Activated naive CD8-positive, alpha-beta T cell treated with anti-CD3 and anti-CD28 coated beads, Interleukin-2, amount 50 U/mL, for 16 hours (primary cell): ENCODE measurements at regions not wholly inside any gene's neighbourhood (a gene's known extent, or its start where the extent isn't known, plus 50 kb on each side); places are given as distances from the start of the nearest gene placed in this dataset.

ENCODE experiments used
- DNase-seq: peaks from one replicate; pipeline ENCODE4 v3.0.0-alpha.2; 2020; ENCODE audit warnings: low read depth, low spot score

DNA sequence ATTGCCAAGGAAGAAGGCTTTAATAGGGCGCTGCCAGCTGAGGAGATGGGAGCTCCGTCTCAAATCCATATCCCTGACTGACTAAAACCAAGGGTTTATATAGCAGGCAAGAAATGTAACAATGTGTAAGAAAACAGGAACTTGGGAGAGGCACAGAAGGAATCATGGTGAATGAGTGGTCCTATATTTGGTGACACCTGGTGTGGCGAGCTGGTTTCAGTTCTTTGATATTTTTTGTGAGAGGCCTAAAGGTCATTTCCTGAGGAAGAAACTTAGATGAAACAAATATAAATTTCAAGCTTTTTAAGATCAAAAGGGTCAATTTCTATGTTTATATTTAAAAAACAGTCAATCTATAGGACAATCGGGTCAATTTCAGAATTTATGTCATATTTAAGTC lies 826.3 kb downstream of the SLITRK6 start:
- DNase-seq, result no peak

- DNase-seq, result no peak
These were observed 836.4 kb downstream of the SLITRK6 start for GRCh38 chr13:84962849-84963248.

DNA sequence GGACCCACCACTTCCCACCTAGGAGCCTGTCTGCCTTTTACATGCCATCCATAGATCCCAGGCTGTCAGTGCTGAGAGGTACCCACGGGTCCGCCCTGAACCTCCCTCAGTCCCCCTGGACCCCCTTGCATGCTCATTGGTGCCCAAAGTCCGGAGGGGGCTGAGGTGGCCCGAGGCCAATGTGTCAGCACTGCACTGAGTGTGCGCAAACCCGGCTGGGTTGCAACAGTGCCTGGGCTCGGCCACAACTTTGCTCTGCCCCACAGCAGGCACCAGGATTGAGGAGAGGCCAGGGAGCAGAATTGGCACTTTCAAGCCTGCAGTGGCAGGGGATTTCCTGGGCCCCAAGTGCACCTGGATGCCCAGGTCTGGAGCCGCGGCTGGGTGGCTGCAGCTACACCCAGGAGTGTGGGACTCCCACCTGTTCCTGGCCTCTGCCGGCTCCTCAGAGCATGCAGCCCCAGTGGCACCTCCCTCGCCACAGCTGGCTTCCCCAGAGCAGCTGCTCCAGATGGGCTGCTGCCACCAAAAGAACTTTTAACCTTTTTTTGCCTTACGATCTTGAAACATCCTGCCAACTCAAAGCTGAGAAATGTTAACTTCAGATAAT lies 837.0 kb downstream of the SLITRK6 start:
- DNase-seq, result no peak

DNA sequence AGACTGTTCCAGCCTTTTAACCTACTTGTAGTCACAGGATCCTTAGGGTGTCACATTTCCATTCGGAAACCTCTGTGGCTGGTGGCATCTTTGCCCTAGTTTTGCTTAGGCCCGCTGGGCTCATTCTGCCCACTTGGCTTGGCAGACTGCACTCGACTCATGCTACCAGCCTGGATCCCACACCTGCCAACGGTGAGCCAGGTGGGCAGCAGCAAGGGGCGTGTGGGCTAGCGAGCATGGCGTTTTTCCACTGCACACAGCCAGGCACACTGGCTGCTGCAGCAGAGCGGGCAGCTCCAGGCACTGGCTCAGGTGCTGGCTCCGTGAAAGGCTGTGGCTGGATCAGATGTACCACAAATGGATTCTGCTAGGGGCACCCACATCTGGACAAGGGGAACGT lies 838.2 kb downstream of the SLITRK6 start:
- no peak for DNase-seq

GRCh38 chr13:84959818-84960217 lies 839.4 kb downstream of the SLITRK6 start:
- no peak for DNase-seq

DNA sequence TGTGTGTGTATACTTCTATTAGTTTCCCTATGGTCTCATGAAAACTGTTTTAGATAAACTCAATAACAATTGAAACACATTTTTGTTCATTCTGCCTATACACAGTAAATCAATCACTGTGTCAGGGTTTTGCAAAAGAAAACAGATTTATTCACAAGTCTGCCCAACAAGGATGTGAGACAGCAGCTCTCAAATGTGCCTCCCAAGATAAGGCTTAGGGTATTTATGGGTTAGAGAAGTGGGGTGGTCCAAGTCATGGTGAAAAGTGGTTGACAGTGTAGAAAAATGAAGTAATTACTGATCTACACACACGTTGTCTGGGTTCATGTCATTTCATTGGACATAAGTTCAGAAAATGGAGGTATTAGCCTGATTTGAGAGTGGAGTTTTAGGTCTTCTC lies 844.6 kb downstream of the SLITRK6 start:
- no peak for DNase-seq

DNA sequence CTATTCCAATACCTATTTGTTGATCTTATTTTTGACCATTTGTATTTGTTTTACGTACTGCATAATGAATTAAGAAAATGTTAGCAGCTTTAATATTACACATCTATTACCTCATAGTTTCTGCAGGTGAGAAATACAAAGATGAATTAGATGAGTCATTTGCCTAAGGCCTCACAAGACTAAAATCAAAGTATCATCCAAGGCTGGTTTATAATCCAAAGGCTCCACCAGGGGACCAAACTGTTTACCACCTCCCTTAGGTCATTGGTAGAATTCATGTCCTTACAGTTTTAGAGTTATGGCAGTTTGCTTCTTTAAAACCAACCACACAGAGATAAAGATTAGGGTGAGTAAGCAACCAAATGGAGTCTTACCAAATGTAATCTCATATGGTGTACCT lies 848.1 kb downstream of the SLITRK6 start:
- DNase-seq, result no peak

DNA sequence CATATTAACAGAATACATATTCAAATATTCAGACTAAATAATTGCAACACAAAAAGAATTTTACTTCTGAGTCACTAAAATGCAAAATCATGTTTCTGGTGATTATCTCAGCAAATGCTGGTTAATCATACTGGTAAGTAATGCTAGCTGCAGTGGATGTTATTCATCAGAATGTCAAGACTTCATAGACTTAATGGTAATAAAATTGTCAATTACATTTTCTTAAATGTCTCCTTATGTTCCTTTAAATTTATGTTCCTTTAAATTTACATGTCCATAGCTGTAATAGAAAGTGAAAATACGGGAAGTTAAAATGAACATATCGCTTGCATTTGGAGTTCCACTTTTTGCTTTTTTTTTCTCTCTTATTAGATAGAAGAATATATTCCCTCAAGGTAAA lies 853.0 kb downstream of the SLITRK6 start:
- no peak for DNase-seq

DNA sequence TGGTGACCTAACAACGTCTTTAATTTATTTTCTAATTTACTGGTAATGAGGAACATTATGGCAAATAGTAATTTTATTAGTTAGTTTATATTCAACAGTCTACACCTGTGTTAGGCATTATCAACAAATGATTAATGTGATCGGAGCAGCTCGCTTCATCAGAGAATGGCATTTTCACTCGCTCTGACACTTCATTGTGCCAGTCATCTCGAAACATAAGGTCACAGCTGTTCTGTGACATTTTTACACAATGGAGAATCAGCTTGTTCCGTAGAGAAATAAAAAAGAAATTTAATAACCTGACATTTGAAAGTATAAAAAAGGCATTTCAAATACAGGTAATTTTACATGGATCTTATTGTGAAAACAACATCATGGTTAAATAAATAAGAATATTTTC lies 858.4 kb downstream of the SLITRK6 start:
- no peak for DNase-seq

DNA sequence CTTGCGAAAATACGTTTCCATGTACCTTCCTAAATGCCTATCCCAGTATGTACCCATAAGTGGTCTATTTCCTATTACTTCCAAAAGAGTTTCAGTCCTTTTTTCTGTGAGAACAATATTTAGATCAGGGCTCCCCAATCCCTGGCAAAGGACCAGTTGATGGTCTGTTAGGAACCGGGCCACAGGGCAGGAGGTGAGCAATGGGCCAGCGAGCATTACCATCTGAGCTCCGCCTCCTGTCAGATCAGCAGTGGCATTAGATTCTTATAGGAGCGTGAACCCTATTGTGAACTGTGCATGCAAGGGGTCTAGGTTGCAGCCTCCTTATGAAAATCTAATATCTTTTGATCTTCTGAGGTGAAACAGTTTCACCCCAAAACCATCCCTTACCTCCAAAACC lies 859.1 kb downstream of the SLITRK6 start:
- DNase-seq, result no peak

DNA sequence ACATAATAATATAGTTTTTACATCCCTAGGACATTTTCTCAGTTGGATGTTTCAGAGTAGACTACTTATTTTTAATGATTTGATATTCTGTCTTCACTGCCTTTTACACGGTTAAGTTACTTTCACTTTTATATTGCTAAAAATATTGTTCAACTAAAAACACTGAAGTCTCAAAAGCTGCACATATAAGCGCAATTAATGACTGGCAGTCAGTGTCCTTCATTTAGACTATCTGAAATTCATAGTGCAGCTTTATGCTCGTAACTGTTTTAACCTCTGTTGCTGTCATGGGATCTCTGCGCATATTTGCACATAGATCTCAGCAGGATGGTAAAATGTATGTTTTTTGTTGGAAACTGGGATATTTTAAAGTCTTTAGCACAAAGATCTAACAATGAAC lies 864.3 kb downstream of the SLITRK6 start:
- no peak for DNase-seq

GRCh38 chr13:84933797-84934196 lies 865.4 kb downstream of the SLITRK6 start:
- no peak for DNase-seq

DNA sequence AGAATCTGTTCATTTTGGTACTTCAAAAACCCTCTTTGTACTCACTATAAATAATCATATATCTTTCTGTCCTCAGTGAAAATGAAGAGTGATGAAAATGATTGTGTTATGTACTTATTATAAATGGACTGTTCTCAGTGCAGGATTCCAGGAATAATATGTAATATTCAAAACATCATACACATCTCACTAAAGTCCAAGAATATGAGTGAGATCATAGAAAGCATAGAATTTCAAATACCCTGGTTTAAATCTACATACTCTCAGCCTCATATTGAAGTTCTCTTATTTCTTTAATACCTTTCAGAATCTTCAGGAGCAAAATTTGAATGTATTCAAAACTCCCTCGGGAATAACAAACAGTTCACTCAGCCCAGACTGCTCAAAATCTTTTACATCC lies 868.0 kb downstream of the SLITRK6 start:
- DNase-seq, result no peak

GRCh38 chr13:84927442-84928169 lies 871.6 kb downstream of the SLITRK6 start:
- DNase-seq, result no peak

- no peak for DNase-seq
These were observed 873.8 kb downstream of the SLITRK6 start for GRCh38 chr13:84925443-84925842.

GRCh38 chr13:84923831-84924230 lies 875.4 kb downstream of the SLITRK6 start:
- no peak for DNase-seq

DNA sequence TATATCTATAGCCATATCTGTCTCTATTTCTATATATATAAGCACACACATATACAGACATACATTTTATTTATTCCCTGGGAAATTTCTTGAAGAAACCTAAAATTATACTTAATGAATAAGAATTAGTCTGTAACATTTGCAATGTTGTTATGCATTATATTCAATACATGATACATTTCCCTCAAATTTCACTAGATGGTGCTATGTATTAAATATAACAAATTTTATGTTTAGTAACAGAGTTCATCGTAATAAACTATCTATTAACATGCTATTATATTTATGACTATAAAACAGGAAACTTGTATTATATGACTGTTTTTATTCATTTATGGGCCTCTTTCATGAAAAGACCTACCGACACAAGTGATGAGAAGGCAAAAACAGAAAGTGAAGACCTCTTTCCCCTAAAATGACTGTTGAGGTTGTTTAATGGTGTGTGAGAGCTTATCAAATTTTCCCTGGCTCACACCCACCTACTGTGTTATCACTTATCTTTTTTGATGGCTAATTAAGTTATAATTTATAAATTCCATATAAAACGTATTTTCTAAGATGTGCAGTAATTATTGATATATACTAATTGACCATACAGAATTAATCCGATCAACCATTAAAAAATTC lies 881.9 kb downstream of the SLITRK6 start:
- no peak for DNase-seq

- DNase-seq, result no peak
These were observed 886.5 kb downstream of the SLITRK6 start for GRCh38 chr13:84912720-84913119.

GRCh38 chr13:84910423-84910822 lies 888.8 kb downstream of the SLITRK6 start:
- DNase-seq, result no peak

DNA sequence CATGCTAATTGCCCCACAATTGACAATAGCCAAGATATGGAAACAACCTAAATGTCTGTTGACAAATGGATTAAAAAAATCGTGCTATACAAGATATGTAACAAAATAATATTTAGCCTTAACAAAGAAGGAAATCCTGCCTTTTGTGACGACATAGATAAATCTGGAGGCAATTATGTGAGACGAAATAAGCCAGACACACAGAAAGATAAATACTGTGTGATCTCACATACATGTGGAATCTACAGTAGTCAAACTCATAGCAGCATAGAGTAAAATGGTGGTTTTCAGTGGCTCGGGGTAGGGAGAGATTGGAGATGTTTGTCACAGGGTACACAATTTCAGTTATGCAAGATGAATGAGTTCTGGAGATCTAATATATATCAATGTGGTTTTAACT lies 895.8 kb downstream of the SLITRK6 start:
- no peak for DNase-seq

- no peak for DNase-seq
These were observed 897.0 kb downstream of the SLITRK6 start for GRCh38 chr13:84902243-84902642.

DNA sequence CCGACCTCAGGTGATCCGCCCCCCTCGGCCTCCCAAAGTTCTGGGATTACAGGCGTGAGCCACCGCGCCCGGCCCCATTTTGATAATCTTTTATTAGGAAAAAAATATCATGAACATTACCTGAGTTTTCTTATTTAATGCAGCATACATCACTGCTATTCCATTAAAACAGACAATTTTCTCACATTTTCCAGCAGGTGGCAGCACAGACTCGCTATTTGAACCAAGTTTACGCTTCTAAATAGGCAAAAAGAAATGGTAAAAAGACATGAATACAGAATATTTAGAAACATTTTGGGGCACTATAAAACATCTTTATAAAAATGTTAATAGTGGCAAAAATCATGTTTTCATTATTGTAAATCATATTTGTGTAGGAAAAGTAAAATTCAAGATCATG lies 903.1 kb downstream of the SLITRK6 start:
- DNase-seq, result no peak

DNA sequence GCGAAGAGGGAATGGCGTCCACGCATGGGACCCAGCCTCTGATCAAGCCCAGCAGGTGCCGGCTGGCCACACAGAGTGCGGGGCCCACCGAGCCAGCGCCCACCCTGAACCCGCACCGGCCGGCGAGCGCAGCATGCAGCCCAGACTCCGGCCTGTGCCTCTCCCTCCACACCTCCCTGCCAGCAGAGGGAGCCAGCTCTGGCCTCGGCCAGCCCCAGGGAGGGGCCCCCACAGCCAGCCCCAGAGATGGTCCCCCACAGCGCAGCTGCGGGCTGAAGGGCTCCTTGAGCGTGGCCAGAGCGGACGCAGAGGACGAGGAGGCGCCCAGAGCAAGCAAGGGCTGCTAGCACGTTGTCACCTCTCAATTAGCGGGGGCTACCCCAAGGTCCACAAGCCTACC lies 904.5 kb downstream of the SLITRK6 start:
- no peak for DNase-seq
